NCI-H526 treated with DMSO at 0.1 percent for 48 hours (cell line): ENCODE measurements at regions not wholly inside any gene's neighbourhood (a gene's known extent, or its start where the extent isn't known, plus 50 kb on each side); places are given as distances from the start of the nearest gene placed in this dataset.
"Not testable (repeated sequence)": the region's sequence is repeated elsewhere in the genome, so short reads cannot be mapped to it uniquely, and the experiment has no call there.

Experiments used
- DNase-seq: peaks from one replicate; lab custom pipeline; 2025; lab: John Stamatoyannopoulos, UW

GRCh38 chr5:27158775-27159174 is 120.4 kb upstream of the CDH9 start:
- DNase-seq, result no peak

GRCh38 chr5:27158171-27158570 is 119.8 kb upstream of the CDH9 start:
- no peak for DNase-seq

GRCh38 chr5:27144456-27144855 is 106.1 kb upstream of the CDH9 start:
- no peak for DNase-seq

- no peak for DNase-seq
Observed at GRCh38 chr5:27140831-27141230, 102.4 kb upstream of the CDH9 start.

- DNase-seq, result no peak
Observed at GRCh38 chr5:27130587-27130986, 92.2 kb upstream of the CDH9 start.

- DNase-seq, result no peak
Observed at GRCh38 chr5:27129926-27130325, 91.5 kb upstream of the CDH9 start.

GRCh38 chr5:27125856-27126255 is 87.5 kb upstream of the CDH9 start:
- DNase-seq, result no peak

GRCh38 chr5:27124590-27124989 is 86.2 kb upstream of the CDH9 start:
- no peak for DNase-seq

GRCh38 chr5:27119736-27120321 is 81.4 kb upstream of the CDH9 start:
- not testable (repeated sequence) for DNase-seq

GRCh38 chr5:27103486-27103885 is 65.1 kb upstream of the CDH9 start:
- DNase-seq, result no peak

- not testable (repeated sequence) for DNase-seq
Observed at GRCh38 chr5:27095761-27096160, 57.4 kb upstream of the CDH9 start.

GRCh38 chr5:27093279-27093678 is 54.9 kb upstream of the CDH9 start:
- no peak for DNase-seq

GRCh38 chr5:27091858-27092257 is 53.5 kb upstream of the CDH9 start:
- DNase-seq, result no peak

GRCh38 chr5:27088822-27089221 is 50.4 kb upstream of the CDH9 start:
- DNase-seq, result not testable (repeated sequence)
